Retinal pigment epithelial cell (primary cell): ENCODE measurements at regions not wholly inside any gene's neighbourhood (a gene's known extent, or its start where the extent isn't known, plus 50 kb on each side); places are given as distances from the start of the nearest gene placed in this dataset.
"Not testable (repeated sequence)": the region's sequence is repeated elsewhere in the genome, so short reads cannot be mapped to it uniquely, and the experiment has no call there.

Experiments
- DNase-seq: peaks from one replicate; pipeline ENCODE4 v3.0.0-alpha.2; 2010; ENCODE audit warnings: low read depth
- H3K4me3 ChIP-seq: 2 replicates; pipeline ENCODE4 v1.5.1; 2011; ENCODE audit warnings: mild to moderate bottlenecking, low read length, control low read depth, moderate library complexity
- CTCF ChIP-seq: conservative IDR thresholded peaks from 2 replicates; pipeline ENCODE4 v1.5.1; 2011; ENCODE audit warnings: low read depth, low read length, control low read depth, inconsistent platforms

DNA sequence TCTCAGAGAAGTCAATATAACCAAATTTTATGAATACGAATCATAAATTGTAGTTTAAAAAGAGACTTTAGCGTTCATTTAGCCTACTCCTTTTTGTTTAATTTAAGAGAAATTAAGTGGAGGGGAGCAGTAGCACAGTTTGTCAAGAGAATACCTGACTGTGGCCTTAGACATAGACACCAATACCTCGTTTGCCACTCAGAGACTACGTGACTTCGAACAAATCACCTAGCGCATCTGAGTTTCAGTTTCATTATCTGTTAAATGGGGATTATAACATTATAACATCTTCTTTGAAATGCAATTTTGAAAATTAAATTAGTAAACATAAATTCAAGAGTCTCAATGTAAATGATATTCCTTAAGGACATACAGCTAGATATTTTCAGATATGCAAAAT lies 581.5 kb upstream of the VRK2 start:
- no peak for TF ChIP-seq CTCF
- H3K4me3 ChIP-seq, result no peak overlapping the region
- DNase-seq, result no peak

DNA sequence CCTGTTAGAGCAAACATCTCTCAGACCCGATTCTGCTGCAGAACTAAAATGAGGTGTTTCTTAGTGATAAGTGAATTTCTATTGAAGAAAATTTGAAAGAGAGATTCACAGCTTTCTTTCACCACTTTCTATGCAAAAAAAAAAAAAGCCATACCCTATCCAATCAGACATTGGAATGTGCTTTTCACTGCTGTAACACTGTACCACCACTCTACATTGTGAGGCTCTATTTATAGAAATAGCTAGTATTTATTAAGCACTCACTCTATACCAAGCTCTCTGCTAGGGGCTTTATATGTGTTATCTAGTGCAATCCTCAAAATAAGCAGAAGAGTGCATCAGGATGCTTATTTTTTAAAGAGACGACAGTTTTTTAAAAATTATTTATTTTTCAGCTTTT lies 580.6 kb upstream of the VRK2 start:
- no peak for TF ChIP-seq CTCF
- no peak overlapping the region for H3K4me3 ChIP-seq
- DNase-seq, result no peak

- TF ChIP-seq CTCF, result no peak
- no peak for DNase-seq
- no peak overlapping the region for H3K4me3 ChIP-seq
Observed at GRCh38 chr2:57475391-57475790, 571.2 kb upstream of the VRK2 start.

DNA sequence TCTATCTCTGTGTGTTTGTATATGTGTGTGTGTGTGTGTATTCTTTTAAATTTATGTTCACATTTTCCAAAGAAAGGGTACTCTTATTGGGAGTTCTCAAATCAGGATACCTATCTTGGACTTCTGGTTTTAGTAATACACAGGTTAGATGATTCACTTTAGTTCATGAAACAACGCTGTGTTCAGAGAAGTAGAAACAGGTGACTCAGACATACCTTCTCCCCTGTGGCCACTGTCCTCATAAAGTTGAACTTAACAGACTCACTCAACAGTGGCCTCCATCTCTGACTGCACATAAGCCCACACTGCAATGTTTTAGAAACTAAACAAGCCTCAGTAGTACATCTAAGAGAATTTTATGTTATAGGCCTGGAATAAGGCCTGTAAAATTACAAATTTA lies 566.6 kb upstream of the VRK2 start:
- no peak for TF ChIP-seq CTCF
- H3K4me3 ChIP-seq, result no peak overlapping the region
- no peak for DNase-seq

GRCh38 chr2:57488061-57488460 lies 558.5 kb upstream of the VRK2 start:
- TF ChIP-seq CTCF, result no peak
- DNase-seq, result no peak
- H3K4me3 ChIP-seq, result no peak overlapping the region

GRCh38 chr2:57490741-57491140 lies 555.9 kb upstream of the VRK2 start:
- TF ChIP-seq CTCF, result no peak
- no peak overlapping the region for H3K4me3 ChIP-seq
- DNase-seq, result no peak

DNA sequence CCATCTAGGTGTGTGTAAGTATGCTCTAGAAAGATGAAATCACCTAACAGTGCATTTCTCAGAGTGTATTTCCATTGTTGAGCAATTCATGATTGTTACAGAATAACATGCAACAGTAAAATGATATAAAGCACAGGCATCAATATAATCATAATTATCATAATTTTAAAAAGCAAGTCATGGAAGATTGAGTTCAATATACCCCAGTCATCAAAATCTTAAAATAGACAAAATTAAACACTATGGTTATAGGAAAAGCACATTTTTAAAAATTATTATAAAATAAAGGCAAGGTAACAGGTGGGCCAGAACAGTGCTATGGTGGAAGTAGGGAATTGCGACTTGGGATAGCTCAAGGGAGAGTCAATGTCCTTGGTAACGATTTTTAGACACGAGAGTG lies 555.4 kb upstream of the VRK2 start:
- no peak for TF ChIP-seq CTCF
- no peak for DNase-seq
- H3K4me3 ChIP-seq, result no peak overlapping the region

- DNase-seq, H3K4me3 ChIP-seq: not testable (repeated sequence)
Observed at GRCh38 chr2:57493966-57494365, 552.6 kb upstream of the VRK2 start.
